SK-N-SH treated with all-trans-retinoic acid at 6 μM for 48 hours (cell line): ENCODE measurements at regions not wholly inside any gene's neighbourhood (a gene's known extent, or its start where the extent isn't known, plus 50 kb on each side); places are given as distances from the start of the nearest gene placed in this dataset.
A peak's percentile ranks its signal among the peaks of the same experiment; 100 is the strongest.

ENCODE experiments used
- ATAC-seq: fragments of 200-7000 bp; cut with Tn5 transposase; 3 replicates; pipeline ENCODE4 v1.9.1; 2020; ENCODE audit warnings: mild to moderate bottlenecking, moderate library complexity
- ARNTL ChIP-seq: fragments of 450-650 bp; formaldehyde crosslinking; IDR thresholded peaks from 2 replicates; pipeline ENCODE4 v1.5.0; 2020; ENCODE audit warnings: low read depth, mild to moderate bottlenecking, moderate library complexity, borderline replicate concordance
- BACH2 ChIP-seq: fragments of 250-450 bp; sonication (Bioruptor Pico); IDR thresholded peaks from 2 replicates; pipeline ENCODE4 v1.9.0; 2021; ENCODE audit warnings: mild to moderate bottlenecking, borderline replicate concordance
- CREB5 ChIP-seq: fragments of 250-450 bp; sonication (Bioruptor Pico); IDR thresholded peaks from 2 replicates; pipeline ENCODE4 v1.5.1; 2020; ENCODE audit warnings: low read depth, mild to moderate bottlenecking, moderate library complexity
- CSDC2 ChIP-seq: fragments of 250-450 bp; sonication (Bioruptor Pico); IDR thresholded peaks from 2 replicates; pipeline ENCODE4 v1.5.0; 2020; ENCODE audit warnings: mild to moderate bottlenecking, moderate library complexity
- CSRNP3 ChIP-seq: fragments of 250-450 bp; sonication (Bioruptor Pico); IDR thresholded peaks from 2 replicates; pipeline ENCODE4 v1.5.1; 2021; ENCODE audit warnings: mild to moderate bottlenecking, moderate library complexity
- ESRRG ChIP-seq: fragments of 250-450 bp; sonication (Bioruptor Pico); IDR thresholded peaks from 2 replicates; pipeline ENCODE4 v1.6.1; 2021; ENCODE audit warnings: mild to moderate bottlenecking
- OSR1 ChIP-seq: fragments of 250-450 bp; sonication (Bioruptor Pico); IDR thresholded peaks from 2 replicates; pipeline ENCODE4 v1.8.0; 2022; ENCODE audit warnings: moderate library complexity, mild to moderate bottlenecking, inconsistent platforms
- PATZ1 ChIP-seq: fragments of 250-450 bp; sonication (Bioruptor Pico); IDR thresholded peaks from 2 replicates; pipeline ENCODE4 v1.8.0; 2020; ENCODE audit warnings: mild to moderate bottlenecking, moderate library complexity, borderline replicate concordance
- POU6F1 ChIP-seq: fragments of 250-450 bp; sonication (Bioruptor Pico); IDR thresholded peaks from 2 replicates; pipeline ENCODE4 v1.8.0; 2021; ENCODE audit warnings: low read depth, mild to moderate bottlenecking, moderate library complexity, borderline replicate concordance
- PPARA ChIP-seq: fragments of 250-450 bp; sonication (Bioruptor Pico); IDR thresholded peaks from 2 replicates; pipeline ENCODE4 v1.5.0; 2020; ENCODE audit warnings: mild to moderate bottlenecking, borderline replicate concordance
- RARB ChIP-seq: fragments of 250-450 bp; sonication (Bioruptor Pico); IDR thresholded peaks from 2 replicates; pipeline ENCODE4 v1.8.0; 2021; ENCODE audit warnings: mild to moderate bottlenecking, moderate library complexity
- SNAI2 ChIP-seq: fragments of 250-450 bp; sonication (Bioruptor Pico); IDR thresholded peaks from 2 replicates; pipeline ENCODE4 v1.5.0; 2020; ENCODE audit warnings: mild to moderate bottlenecking, moderate library complexity
- TCF4 ChIP-seq: fragments of 250-450 bp; sonication (Bioruptor Pico); IDR thresholded peaks from 2 replicates; pipeline ENCODE4 v1.8.0; 2021; ENCODE audit warnings: mild to moderate bottlenecking, moderate library complexity, borderline replicate concordance
- TOX ChIP-seq: fragments of 250-450 bp; sonication (Bioruptor Pico); IDR thresholded peaks from 2 replicates; pipeline ENCODE4 v1.8.0; 2021; ENCODE audit warnings: mild to moderate bottlenecking, moderate library complexity, borderline replicate concordance
- TSHZ2 ChIP-seq: fragments of 250-450 bp; sonication (Bioruptor Pico); IDR thresholded peaks from 2 replicates; pipeline ENCODE4 v1.5.0; 2020; ENCODE audit warnings: mild to moderate bottlenecking, moderate library complexity
- ZC3H10 ChIP-seq: fragments of 250-450 bp; sonication (Bioruptor Pico); IDR thresholded peaks from 2 replicates; pipeline ENCODE4 v1.5.1; 2021; ENCODE audit warnings: mild to moderate bottlenecking, moderate library complexity
- ZFP3 ChIP-seq: fragments of 250-450 bp; sonication (Bioruptor Pico); IDR thresholded peaks from 2 replicates; pipeline ENCODE4 v1.5.0; 2020; ENCODE audit warnings: mild to moderate bottlenecking, moderate library complexity
- ZFP30 ChIP-seq: fragments of 450-650 bp; formaldehyde crosslinking; IDR thresholded peaks from 2 replicates; pipeline ENCODE4 v1.5.0; 2022; ENCODE audit warnings: mild to moderate bottlenecking, moderate library complexity
- ZNF70 ChIP-seq: fragments of 450-650 bp; formaldehyde crosslinking; IDR thresholded peaks from 2 replicates; pipeline ENCODE4 v1.5.0; 2020; ENCODE audit warnings: mild to moderate bottlenecking, moderate library complexity
- ZNF8 ChIP-seq: fragments of 450-650 bp; formaldehyde crosslinking; IDR thresholded peaks from 2 replicates; pipeline ENCODE4 v1.5.0; 2020; ENCODE audit warnings: mild to moderate bottlenecking, moderate library complexity

GRCh38 chr2:7852546-7852945 is 829.3 kb upstream of the ID2 start:
- TF ChIP-seq TSHZ2, result no peak
- TF ChIP-seq ZFP30, result no peak
- no peak for TF ChIP-seq CSDC2
- no peak for TF ChIP-seq ZC3H10
- no peak for TF ChIP-seq PPARA (CRISPR knock-in tag)
- TF ChIP-seq TOX (CRISPR knock-in tag), result no peak
- TF ChIP-seq OSR1 (CRISPR knock-in tag), result no peak
- TF ChIP-seq BACH2 (CRISPR knock-in tag), result no peak
- TF ChIP-seq ARNTL (CRISPR knock-in tag), result no peak
- no peak for TF ChIP-seq TCF4 (CRISPR knock-in tag)
- TF ChIP-seq RARB (CRISPR knock-in tag), result no peak
- no peak for TF ChIP-seq CREB5 (CRISPR knock-in tag)
- TF ChIP-seq PATZ1, result no peak
- no peak for TF ChIP-seq CSRNP3 (CRISPR knock-in tag)
- TF ChIP-seq ESRRG (CRISPR knock-in tag), result no peak
- no peak for TF ChIP-seq POU6F1 (CRISPR knock-in tag)
- no peak for ATAC-seq

- TF ChIP-seq ZNF8 (CRISPR knock-in tag) (no peak), ZFP30 (no peak), ZFP3 (no peak), CREB5 (CRISPR knock-in tag) (no peak), ZNF70 (no peak)
- peak; percentile 47; the same call in 2 of the 3 replicates for ATAC-seq
Observed at GRCh38 chr2:7857904-7858303, 824.0 kb upstream of the ID2 start.

GRCh38 chr2:7858624-7859023 is 823.2 kb upstream of the ID2 start:
- ATAC-seq, result no peak
- TF ChIP-seq TCF4 (CRISPR knock-in tag) (no peak), CSDC2 (no peak), ARNTL (CRISPR knock-in tag) (no peak)

- ATAC-seq, result no peak
- TF ChIP-seq ZC3H10 (no peak), ESRRG (CRISPR knock-in tag) (no peak), SNAI2 (CRISPR knock-in tag) (no peak), RARB (CRISPR knock-in tag) (no peak), PATZ1 (no peak)
Observed at GRCh38 chr2:7860693-7861092, 821.2 kb upstream of the ID2 start.
